Right lobe of liver (tissue), 4 donors: ENCODE measurements at regions not wholly inside any gene's neighbourhood (a gene's known extent, or its start where the extent isn't known, plus 50 kb on each side); places are given as distances from the start of the nearest gene placed in this dataset.

Source experiments
- POLR2A ChIP-seq: fragments of 450-650 bp; IDR thresholded peaks from one replicate; pipeline ENCODE4 v1.6.1; 2017; ENCODE audit warnings: antibody characterized with exemption, mild to moderate bottlenecking
- TF ChIP-seq, protein P1 (sequence below), 4 donors: fragments of 200-600 bp in 3 of 4; fragments of 450-650 bp in 1 of 4; IDR thresholded peaks; one replicate each; pipeline versions ENCODE4 v1.5.1 to v1.8.0; 2016 to 2022; ENCODE audit warnings: antibody characterized with exemption in 4 of 4, mild to moderate bottlenecking in 2 of 4
- donor health status: DM: no; HTN: no; CAD: no.
- donor health status: DM: no; HTN: no; CAD: no.
- donor health status: DM: no; HTN: yes; CAD: no.

DNA sequence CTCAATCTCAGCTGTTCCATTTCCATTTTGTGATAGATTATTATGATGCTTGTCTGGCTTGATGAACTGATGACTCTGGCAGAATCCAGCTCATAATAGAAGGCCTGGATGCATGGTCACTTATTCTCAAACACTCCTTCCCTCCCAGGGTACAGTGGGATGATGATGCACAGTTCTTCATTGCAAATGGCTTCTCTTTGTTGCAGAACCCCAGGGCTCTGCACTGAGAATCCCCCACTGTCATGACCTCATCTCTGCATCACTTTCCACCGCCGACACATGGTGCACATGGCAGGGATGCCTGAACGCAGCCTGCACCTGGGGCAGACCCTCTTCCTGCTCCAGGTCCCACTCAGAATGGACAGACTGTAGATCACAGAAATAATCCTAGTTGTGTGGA lies 515.6 kb upstream of the NR2F2 start:
- TF ChIP-seq, protein P1, sequence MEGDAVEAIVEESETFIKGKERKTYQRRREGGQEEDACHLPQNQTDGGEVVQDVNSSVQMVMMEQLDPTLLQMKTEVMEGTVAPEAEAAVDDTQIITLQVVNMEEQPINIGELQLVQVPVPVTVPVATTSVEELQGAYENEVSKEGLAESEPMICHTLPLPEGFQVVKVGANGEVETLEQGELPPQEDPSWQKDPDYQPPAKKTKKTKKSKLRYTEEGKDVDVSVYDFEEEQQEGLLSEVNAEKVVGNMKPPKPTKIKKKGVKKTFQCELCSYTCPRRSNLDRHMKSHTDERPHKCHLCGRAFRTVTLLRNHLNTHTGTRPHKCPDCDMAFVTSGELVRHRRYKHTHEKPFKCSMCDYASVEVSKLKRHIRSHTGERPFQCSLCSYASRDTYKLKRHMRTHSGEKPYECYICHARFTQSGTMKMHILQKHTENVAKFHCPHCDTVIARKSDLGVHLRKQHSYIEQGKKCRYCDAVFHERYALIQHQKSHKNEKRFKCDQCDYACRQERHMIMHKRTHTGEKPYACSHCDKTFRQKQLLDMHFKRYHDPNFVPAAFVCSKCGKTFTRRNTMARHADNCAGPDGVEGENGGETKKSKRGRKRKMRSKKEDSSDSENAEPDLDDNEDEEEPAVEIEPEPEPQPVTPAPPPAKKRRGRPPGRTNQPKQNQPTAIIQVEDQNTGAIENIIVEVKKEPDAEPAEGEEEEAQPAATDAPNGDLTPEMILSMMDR (IDR thresholded peaks at IDR 0.05) = no peak
- TF ChIP-seq POLR2A = no peak
